ENCODE measurements at regions not wholly inside any gene's neighbourhood (a gene's known extent, or its start where the extent isn't known, plus 50 kb on each side); places are given as distances from the start of the nearest gene placed in this dataset.

DNA sequence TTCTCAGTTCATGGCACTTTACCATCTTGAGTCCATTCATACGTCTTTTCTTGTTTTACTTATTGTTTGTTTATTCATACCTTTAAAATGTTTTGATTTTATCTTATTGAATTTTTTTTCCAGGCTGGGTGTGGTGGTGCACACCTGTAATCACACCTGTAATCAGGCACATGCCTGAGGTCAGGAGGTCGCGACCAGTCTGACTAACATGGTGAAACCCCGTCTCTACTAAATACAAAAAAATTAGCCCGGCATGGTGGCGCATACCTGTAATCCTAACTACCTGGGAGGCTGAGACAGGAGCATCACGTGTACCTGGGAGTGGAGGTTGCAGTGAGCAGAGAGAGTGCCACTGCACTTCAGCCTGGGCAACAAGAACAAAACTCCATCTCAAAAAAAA lies 104.1 kb upstream of the MROH9 start:
- TF ChIP-seq, protein P1, sequence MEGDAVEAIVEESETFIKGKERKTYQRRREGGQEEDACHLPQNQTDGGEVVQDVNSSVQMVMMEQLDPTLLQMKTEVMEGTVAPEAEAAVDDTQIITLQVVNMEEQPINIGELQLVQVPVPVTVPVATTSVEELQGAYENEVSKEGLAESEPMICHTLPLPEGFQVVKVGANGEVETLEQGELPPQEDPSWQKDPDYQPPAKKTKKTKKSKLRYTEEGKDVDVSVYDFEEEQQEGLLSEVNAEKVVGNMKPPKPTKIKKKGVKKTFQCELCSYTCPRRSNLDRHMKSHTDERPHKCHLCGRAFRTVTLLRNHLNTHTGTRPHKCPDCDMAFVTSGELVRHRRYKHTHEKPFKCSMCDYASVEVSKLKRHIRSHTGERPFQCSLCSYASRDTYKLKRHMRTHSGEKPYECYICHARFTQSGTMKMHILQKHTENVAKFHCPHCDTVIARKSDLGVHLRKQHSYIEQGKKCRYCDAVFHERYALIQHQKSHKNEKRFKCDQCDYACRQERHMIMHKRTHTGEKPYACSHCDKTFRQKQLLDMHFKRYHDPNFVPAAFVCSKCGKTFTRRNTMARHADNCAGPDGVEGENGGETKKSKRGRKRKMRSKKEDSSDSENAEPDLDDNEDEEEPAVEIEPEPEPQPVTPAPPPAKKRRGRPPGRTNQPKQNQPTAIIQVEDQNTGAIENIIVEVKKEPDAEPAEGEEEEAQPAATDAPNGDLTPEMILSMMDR (IDR thresholded peaks at IDR 0.05) = no peak
- TF ChIP-seq POLR2A (IDR thresholded peaks at IDR 0.05) (no peak), EP300 (IDR thresholded peaks at IDR 0.05) (no peak)

All from ovary (tissue), 3 donors.